Osteoblast (primary cell): ENCODE measurements at regions not wholly inside any gene's neighbourhood (a gene's known extent, or its start where the extent isn't known, plus 50 kb on each side); places are given as distances from the start of the nearest gene placed in this dataset.
"Not testable (repeated sequence)": the region's sequence is repeated elsewhere in the genome, so short reads cannot be mapped to it uniquely, and the experiment has no call there.

Experiments
- DNase-seq: peaks from one replicate; pipeline ENCODE4 v3.0.0; 2011; ENCODE audit warnings: low spot score, mixed read lengths; ENCODE audit not compliant: insufficient read length; ENCODE audit errors: missing footprints
- H2AFZ ChIP-seq: 2 replicates; pipeline ENCODE4 v1.6.0; 2011; ENCODE audit warnings: mild to moderate bottlenecking, low read length
- H3K27ac ChIP-seq: 2 replicates; pipeline ENCODE4 v1.5.1; 2011; ENCODE audit warnings: mild to moderate bottlenecking, low read depth, low read length, moderate library complexity
- H3K27me3 ChIP-seq: 2 replicates; pipeline ENCODE4 v1.6.0; 2012; ENCODE audit warnings: mild to moderate bottlenecking, control low read depth, inconsistent platforms, low read length, moderate library complexity; ENCODE audit not compliant: insufficient read depth
- H3K36me3 ChIP-seq: 2 replicates; pipeline ENCODE4 v1.5.1; 2011; ENCODE audit warnings: mild to moderate bottlenecking, low read length, control low read depth, moderate library complexity; ENCODE audit not compliant: insufficient read depth
- H3K4me1 ChIP-seq: 2 replicates; pipeline ENCODE4 v1.5.1; 2011; ENCODE audit warnings: mild to moderate bottlenecking, low read length, control low read depth, moderate library complexity; ENCODE audit not compliant: insufficient read depth
- H3K4me2 ChIP-seq: 2 replicates; pipeline ENCODE4 v1.6.0; 2011; ENCODE audit warnings: mild to moderate bottlenecking, low read length; ENCODE audit not compliant: insufficient read depth
- H3K4me3 ChIP-seq: fragments of 200-600 bp; sonication (generic); 3 replicates; pipeline ENCODE4 v1.5.1; 2012; ENCODE audit warnings: mild to moderate bottlenecking, low read length, inconsistent platforms; ENCODE audit not compliant: insufficient read depth
- H3K79me2 ChIP-seq: 2 replicates; pipeline ENCODE4 v1.6.0; 2012; ENCODE audit warnings: mild to moderate bottlenecking, low read length, control low read depth, inconsistent platforms; ENCODE audit not compliant: insufficient read depth
- H3K9me3 ChIP-seq: 2 replicates; pipeline ENCODE4 v1.5.1; 2011; ENCODE audit warnings: low read depth, low read length, control low read depth
- H4K20me1 ChIP-seq: 2 replicates; pipeline ENCODE4 v1.6.0; 2012; ENCODE audit warnings: mild to moderate bottlenecking, low read length, control low read depth; ENCODE audit not compliant: insufficient read depth
- CTCF ChIP-seq: IDR thresholded peaks from 2 replicates; pipeline ENCODE4 v1.5.1; 2011; ENCODE audit warnings: mild to moderate bottlenecking, low read depth, low read length, moderate library complexity; ENCODE audit errors: extremely low read depth

GRCh38 chr11:71638801-71639519, 56.3 kb upstream of the KRTAP5-11 start:
- H2AFZ ChIP-seq, H3K4me3 ChIP-seq, H3K4me1 ChIP-seq, H3K79me2 ChIP-seq, H3K27ac ChIP-seq, H3K9me3 ChIP-seq, H3K4me2 ChIP-seq, H4K20me1 ChIP-seq, H3K27me3 ChIP-seq, H3K36me3 ChIP-seq: not testable (repeated sequence)
- DNase-seq, result peak; percentile 86
- TF ChIP-seq CTCF, result peak; percentile 41

- H4K20me1 ChIP-seq, H3K27me3 ChIP-seq, H2AFZ ChIP-seq, H3K4me1 ChIP-seq, H3K79me2 ChIP-seq, H3K36me3 ChIP-seq, H3K4me3 ChIP-seq, H3K4me2 ChIP-seq, H3K27ac ChIP-seq, H3K9me3 ChIP-seq: not testable (repeated sequence)
- DNase-seq, result peak; percentile 17
Measured at GRCh38 chr11:71639520-71639849, 56.8 kb upstream of the KRTAP5-11 start.

- not testable (repeated sequence) for H4K20me1 ChIP-seq, H3K79me2 ChIP-seq, H3K9me3 ChIP-seq, H3K4me3 ChIP-seq, H3K36me3 ChIP-seq, H3K27me3 ChIP-seq, H3K4me1 ChIP-seq, H3K4me2 ChIP-seq, H3K27ac ChIP-seq, H2AFZ ChIP-seq
- peak; percentile 0 for DNase-seq
Measured at GRCh38 chr11:71639916-71640315, 57.2 kb upstream of the KRTAP5-11 start.

GRCh38 chr11:71647078-71647477, 64.4 kb upstream of the KRTAP5-11 start:
- not testable (repeated sequence) for H3K4me1 ChIP-seq, H3K27me3 ChIP-seq, H3K27ac ChIP-seq, H3K36me3 ChIP-seq, H4K20me1 ChIP-seq, H3K4me2 ChIP-seq, H2AFZ ChIP-seq, H3K9me3 ChIP-seq, H3K4me3 ChIP-seq, DNase-seq, H3K79me2 ChIP-seq

- H2AFZ ChIP-seq, H3K9me3 ChIP-seq, H4K20me1 ChIP-seq, H3K27me3 ChIP-seq, DNase-seq, H3K4me2 ChIP-seq, H3K36me3 ChIP-seq, H3K4me1 ChIP-seq, H3K4me3 ChIP-seq, H3K27ac ChIP-seq, H3K79me2 ChIP-seq: not testable (repeated sequence)
Measured at GRCh38 chr11:71652998-71653397, 70.3 kb upstream of the KRTAP5-11 start.

GRCh38 chr11:71654423-71654822, 71.7 kb upstream of the KRTAP5-11 start:
- not testable (repeated sequence) for DNase-seq, H3K27me3 ChIP-seq, H4K20me1 ChIP-seq, H3K4me2 ChIP-seq, H3K36me3 ChIP-seq, H3K4me3 ChIP-seq, H3K9me3 ChIP-seq, H3K4me1 ChIP-seq, H3K79me2 ChIP-seq, H3K27ac ChIP-seq, H2AFZ ChIP-seq

- H3K79me2 ChIP-seq, H3K27me3 ChIP-seq, H3K4me2 ChIP-seq, H3K36me3 ChIP-seq, H3K27ac ChIP-seq, H3K4me1 ChIP-seq, H3K9me3 ChIP-seq, H2AFZ ChIP-seq, DNase-seq, H3K4me3 ChIP-seq, H4K20me1 ChIP-seq: not testable (repeated sequence)
Measured at GRCh38 chr11:71655041-71655440, 72.4 kb upstream of the KRTAP5-11 start.

- H3K9me3 ChIP-seq, H3K79me2 ChIP-seq, H3K4me3 ChIP-seq, H3K4me1 ChIP-seq, H4K20me1 ChIP-seq, H3K27ac ChIP-seq, H3K4me2 ChIP-seq, H3K36me3 ChIP-seq, H2AFZ ChIP-seq, DNase-seq, H3K27me3 ChIP-seq: not testable (repeated sequence)
Measured at GRCh38 chr11:71656513-71656912, 73.8 kb upstream of the KRTAP5-11 start.
